Globus pallidus (tissue), 1 donor: ENCODE measurements at regions not wholly inside any gene's neighbourhood (a gene's known extent, or its start where the extent isn't known, plus 50 kb on each side); places are given as distances from the start of the nearest gene placed in this dataset.

Experiments used
- DNase-seq: peaks from one replicate; pipeline ENCODE4 v3.0.0-alpha.2; 2015; ENCODE audit warnings: low spot score

- no peak for DNase-seq
Observed at GRCh38 chr7:21092766-21093702, 306.3 kb upstream of the SP8 start.

GRCh38 chr7:21094589-21094988 lies 307.9 kb upstream of the SP8 start:
- no peak for DNase-seq

GRCh38 chr7:21099432-21099831 lies 312.7 kb upstream of the SP8 start:
- DNase-seq = no peak

- DNase-seq = no peak
Observed at GRCh38 chr7:21099955-21100354, 313.3 kb upstream of the SP8 start.

- no peak for DNase-seq
Observed at GRCh38 chr7:21101541-21101940, 314.9 kb upstream of the SP8 start.

GRCh38 chr7:21103426-21104123 lies 316.9 kb upstream of the SP8 start:
- DNase-seq = no peak

GRCh38 chr7:21104124-21104500 lies 317.4 kb upstream of the SP8 start:
- no peak for DNase-seq

GRCh38 chr7:21106296-21106732 lies 319.6 kb upstream of the SP8 start:
- no peak for DNase-seq

GRCh38 chr7:21107101-21107500 lies 320.4 kb upstream of the SP8 start:
- no peak for DNase-seq

- no peak for DNase-seq
Observed at GRCh38 chr7:21108182-21108581, 319.7 kb upstream of the SP4 start.

GRCh38 chr7:21113609-21114415 lies 314.1 kb upstream of the SP4 start:
- no peak for DNase-seq

GRCh38 chr7:21123586-21123985 lies 304.3 kb upstream of the SP4 start:
- no peak for DNase-seq

GRCh38 chr7:21125297-21125696 lies 302.6 kb upstream of the SP4 start:
- DNase-seq = no peak

- DNase-seq = no peak
Observed at GRCh38 chr7:21128062-21128817, 299.6 kb upstream of the SP4 start.

GRCh38 chr7:21131897-21132296 lies 296.0 kb upstream of the SP4 start:
- DNase-seq = no peak

GRCh38 chr7:21134631-21135030 lies 293.3 kb upstream of the SP4 start:
- no peak for DNase-seq

- DNase-seq = no peak
Observed at GRCh38 chr7:21135437-21135836, 292.4 kb upstream of the SP4 start.

- DNase-seq = no peak
Observed at GRCh38 chr7:21137640-21138039, 290.2 kb upstream of the SP4 start.

- no peak for DNase-seq
Observed at GRCh38 chr7:21140622-21141021, 287.3 kb upstream of the SP4 start.

GRCh38 chr7:21141476-21141875 lies 286.4 kb upstream of the SP4 start:
- DNase-seq = no peak

GRCh38 chr7:21142081-21142480 lies 285.8 kb upstream of the SP4 start:
- no peak for DNase-seq
